SK-N-SH (cell line): ENCODE measurements at regions not wholly inside any gene's neighbourhood (a gene's known extent, or its start where the extent isn't known, plus 50 kb on each side); places are given as distances from the start of the nearest gene placed in this dataset.

Experiments used
- CTCF ChIA-PET: fragments of 300-600, 350-600 bp; formaldehyde crosslinking; extraction: SDS; loops from one replicate; lab custom pipeline; 2021; lab: Yijun Ruan, JAX
- POLR2A ChIA-PET: fragments of 350-600 bp; sonication (Branson Sonifier 250); formaldehyde crosslinking; extraction: SDS; loops from one replicate; lab custom pipeline; 2020; ENCODE audit warnings: antibody characterized with exemption, inconsistent platforms; lab: Yijun Ruan, JAX
- DNase-seq: peaks from one replicate; pipeline ENCODE4 v3.0.0; 2012
- H2AFZ ChIP-seq: fragments of 200-600 bp; sonication (generic); 2 replicates; pipeline ENCODE4 v1.8.1; 2016; ENCODE audit warnings: antibody characterized with exemption, mild to moderate bottlenecking, low read depth
- H3F3A ChIP-seq: fragments of 200-600 bp; sonication (generic); replicated peaks from 2 replicates; pipeline ENCODE3; 2016; ENCODE audit warnings: antibody characterized with exemption, mild to moderate bottlenecking; ENCODE audit not compliant: insufficient read depth
- H3K27ac ChIP-seq, 2 experiments: fragments of 200-500 bp in 1 of 2; fragments of 200-600 bp in 1 of 2; sonication (Bioruptor generic) in 1 of 2; sonication (generic), shearing (Covaris generic) in 1 of 2; 2 replicates each; pipeline versions ENCODE4 v1.5.1 to v1.6.1; 2014 to 2016; ENCODE audit warnings: low read depth in 2 of 2, inconsistent platforms in 1 of 2, low read length in 1 of 2, mild to moderate bottlenecking in 1 of 2, mixed read lengths in 1 of 2
- H3K27me3 ChIP-seq: fragments of 200-600 bp; sonication (generic), shearing (Covaris generic); 2 replicates; pipeline ENCODE4 v1.6.1; 2016; ENCODE audit warnings: mixed run types; ENCODE audit not compliant: insufficient read depth
- H3K36me3 ChIP-seq, 2 experiments: fragments of 200-500 bp in 1 of 2; fragments of 200-600 bp in 1 of 2; sonication (Bioruptor generic) in 1 of 2; sonication (generic) in 1 of 2; replicated peaks in 1 of 2; 2 replicates each; pipeline versions ENCODE3 to v1.5.1; 2014 to 2016; ENCODE audit warnings: low read length in 1 of 2, mild to moderate bottlenecking in 1 of 2; ENCODE audit not compliant: insufficient read depth in 2 of 2, control insufficient read depth in 1 of 2
- H3K4me1 ChIP-seq, 2 experiments: fragments of 200-500 bp in 1 of 2; fragments of 200-600 bp in 1 of 2; sonication (Bioruptor generic) in 1 of 2; sonication (generic), shearing (Covaris generic) in 1 of 2; 2 replicates each; pipeline versions ENCODE4 v1.5.1 to v1.6.1; 2014 to 2016; ENCODE audit warnings: low read depth in 1 of 2, low read length in 1 of 2, mixed run types in 1 of 2; ENCODE audit not compliant: insufficient read depth in 2 of 2, control insufficient read depth in 1 of 2
- H3K4me2 ChIP-seq: fragments of 200-600 bp; sonication (generic), shearing (Covaris generic); 2 replicates; pipeline ENCODE4 v1.6.1; 2017; ENCODE audit warnings: mixed run types
- H3K4me3 ChIP-seq, 2 experiments: fragments of 200-500 bp in 1 of 2; fragments of 200-600 bp in 1 of 2; sonication (Bioruptor generic) in 1 of 2; sonication (generic), shearing (Covaris generic) in 1 of 2; 2 replicates each; pipeline versions ENCODE4 v1.5.1 to v1.8.1; 2014 to 2016; ENCODE audit warnings: low read depth in 2 of 2, inconsistent platforms in 1 of 2, low read length in 1 of 2, mild to moderate bottlenecking in 1 of 2, mixed read lengths in 1 of 2, moderate library complexity in 1 of 2
- H3K79me2 ChIP-seq: fragments of 200-600 bp; sonication (generic); 2 replicates; pipeline ENCODE4 v1.8.1; 2017; ENCODE audit warnings: mild to moderate bottlenecking; ENCODE audit not compliant: insufficient read depth
- H3K9ac ChIP-seq: fragments of 200-600 bp; sonication (generic); 2 replicates; pipeline ENCODE4 v1.6.1; 2017; ENCODE audit warnings: mixed run types
- H3K9me2 ChIP-seq: fragments of 200-600 bp; sonication (generic); 2 replicates; pipeline ENCODE4 v1.6.1; 2017; ENCODE audit warnings: mixed run types
- H3K9me3 ChIP-seq: fragments of 200-600 bp; sonication (generic); 2 replicates; pipeline ENCODE4 v1.6.1; 2017; ENCODE audit warnings: mixed run types, mild to moderate bottlenecking, moderate library complexity
- H4K20me1 ChIP-seq: fragments of 200-600 bp; sonication (generic); 2 replicates; pipeline ENCODE4 v1.6.1; 2017; ENCODE audit warnings: mild to moderate bottlenecking, mixed run types; ENCODE audit not compliant: insufficient read depth
- CHD2 ChIP-seq: fragments of 150-350 bp; IDR thresholded peaks from 2 replicates; pipeline ENCODE4 v1.6.1; 2018; ENCODE audit warnings: low read length; ENCODE audit not compliant: partially characterized antibody
- EZH2phosphoT487 ChIP-seq: fragments of 200-600 bp; sonication (generic); IDR thresholded peaks from 2 replicates; pipeline ENCODE4 v1.6.1; 2017; ENCODE audit warnings: low read depth, mixed run types, mild to moderate bottlenecking, antibody characterized with exemption, moderate library complexity, borderline replicate concordance
- FOSL2 ChIP-seq: IDR thresholded peaks from 2 replicates; pipeline ENCODE4 v1.4.0; 2012; ENCODE audit warnings: low read depth, mild to moderate bottlenecking, moderate library complexity, borderline replicate concordance
- GABPA ChIP-seq: IDR thresholded peaks from 2 replicates; pipeline ENCODE4 v1.4.0; 2012; ENCODE audit warnings: low read depth, mild to moderate bottlenecking
- GATA2 ChIP-seq: sonication (generic); formaldehyde crosslinking; IDR thresholded peaks from 2 replicates; pipeline ENCODE4 v1.5.0; 2020; ENCODE audit warnings: mild to moderate bottlenecking, missing genetic modification reagents
- IRF3 ChIP-seq: fragments of 150-350 bp; IDR thresholded peaks from 2 replicates; pipeline ENCODE4 v1.6.1; 2016; ENCODE audit warnings: mild to moderate bottlenecking, low read depth, low read length
- JUND ChIP-seq: IDR thresholded peaks from 2 replicates; pipeline ENCODE4 v1.4.0; 2012
- MXI1 ChIP-seq: IDR thresholded peaks from 2 replicates; pipeline ENCODE4 v1.6.1; 2012; ENCODE audit warnings: mild to moderate bottlenecking, low read depth, low read length, improper control_type of control experiment
- NFIC ChIP-seq: IDR thresholded peaks from 2 replicates; pipeline ENCODE4 v1.4.0; 2012; ENCODE audit warnings: borderline replicate concordance
- PBX3 ChIP-seq: IDR thresholded peaks from 2 replicates; pipeline ENCODE4; 2012
- POLR2AphosphoS5 ChIP-seq: IDR thresholded peaks from 2 replicates; pipeline ENCODE4 v1.6.1; 2012; ENCODE audit warnings: low read depth, low read length
- RAD21 ChIP-seq: IDR thresholded peaks from 2 replicates; pipeline ENCODE4 v1.6.1; 2012; ENCODE audit warnings: mild to moderate bottlenecking, low read length
- RCOR1 ChIP-seq: fragments of 150-350 bp; IDR thresholded peaks from 2 replicates; pipeline ENCODE4 v1.6.1; 2017; ENCODE audit warnings: antibody characterized with exemption, low read length
- RFX5 ChIP-seq: IDR thresholded peaks from 2 replicates; pipeline ENCODE4 v1.6.1; 2012; ENCODE audit warnings: mild to moderate bottlenecking, improper control_type of control experiment, low read length
- RXRA ChIP-seq: IDR thresholded peaks from 2 replicates; pipeline ENCODE4 v1.4.0; 2012; ENCODE audit warnings: low read depth, mild to moderate bottlenecking, borderline replicate concordance
- TEAD4 ChIP-seq: IDR thresholded peaks from 2 replicates; pipeline ENCODE4 v1.4.0; 2012; ENCODE audit warnings: mild to moderate bottlenecking, borderline replicate concordance; ENCODE audit not compliant: insufficient read depth
- USF2 ChIP-seq: fragments of 150-350 bp; IDR thresholded peaks from 2 replicates; pipeline ENCODE4 v1.6.1; 2017; ENCODE audit warnings: antibody characterized with exemption, low read length, low read depth, borderline replicate concordance
- WGBS: methylation state at CpG from one replicate; pipeline ENCODE4 v1.1.6; 2017; ENCODE audit warnings: low lambda C conversion rate; 5-methylcytosine and 5-hydroxymethylcytosine counted together

- no peak for TF ChIP-seq TEAD4
- TF ChIP-seq FOSL2, result no peak
- no peak for TF ChIP-seq JUND
- TF ChIP-seq POLR2AphosphoS5, result no peak
- TF ChIP-seq EZH2phosphoT487, result no peak
- no peak for TF ChIP-seq IRF3
- H3K9ac ChIP-seq, result no peak overlapping the region
- H3F3A ChIP-seq, result no peaks in the 10 kb centered on the region
- DNase-seq, result no peak
- ChIA-PET CTCF (interaction anchor here (0.6 kb wide), 1 partner anchor 11 kb away, joined by 3 read pairs; no protein-coding TSS in a partner anchor), POLR2A (no interaction called here)
- no peak overlapping the region for H3K27ac ChIP-seq
- no peaks in the 10 kb centered on the region for H3K27me3 ChIP-seq
- no peak overlapping the region; a peak in 1 of 4 replicates for H3K4me3 ChIP-seq
- H3K9me3 ChIP-seq, result no peaks in the 10 kb centered on the region
- H3K79me2 ChIP-seq, result no peaks in the 10 kb centered on the region
- H3K36me3 ChIP-seq, result no peaks in the 10 kb centered on the region
- H3K4me2 ChIP-seq, result no peak overlapping the region
- peaks cover under 1 to 2% of the 10 kb centered on the region in 2 experiments; a peak in 3 of 4 replicates for H3K4me1 ChIP-seq
- H3K9me2 ChIP-seq, result no peaks in the 10 kb centered on the region
- WGBS, result 71% methylated on average over 2 of the region's 2 CpGs
- H4K20me1 ChIP-seq, result no peaks in the 10 kb centered on the region
- H2AFZ ChIP-seq, result no peak overlapping the region
Measured at GRCh38 chr4:31016322-31017061, 296.3 kb downstream of the PCDH7 start.

GRCh38 chr4:31020363-31020762, 300.2 kb downstream of the PCDH7 start:
- no peaks in the 10 kb centered on the region for H3K9me2 ChIP-seq
- no peak overlapping the region for H3K4me3 ChIP-seq
- ChIA-PET CTCF (no interaction called here), POLR2A (no interaction called here)
- peaks cover 2 to 3% of the 10 kb centered on the region in 2 experiments; a peak in 3 of 4 replicates for H3K4me1 ChIP-seq
- no peaks in the 10 kb centered on the region for H3K36me3 ChIP-seq
- no peak overlapping the region for H2AFZ ChIP-seq
- no peaks in the 10 kb centered on the region for H3K27me3 ChIP-seq
- H3K9ac ChIP-seq, result no peak overlapping the region
- TF ChIP-seq JUND (no peak), RXRA (no peak), GATA2 (CRISPR knock-in tag) (no peak), RFX5 (no peak), MXI1 (no peak), USF2 (no peak), NFIC (no peak), CHD2 (no peak), IRF3 (no peak), RAD21 (no peak), RCOR1 (no peak), PBX3 (no peak), EZH2phosphoT487 (no peak), TEAD4 (no peak), GABPA (no peak)
- no peaks in the 10 kb centered on the region for H3F3A ChIP-seq
- H3K27ac ChIP-seq, result no peak overlapping the region
- no peak for DNase-seq
- H3K79me2 ChIP-seq, result no peaks in the 10 kb centered on the region
- no peaks in the 10 kb centered on the region for H3K9me3 ChIP-seq
- 80% methylated on average over 8 of the region's 8 CpGs for WGBS
- H3K4me2 ChIP-seq, result no peak overlapping the region
- H4K20me1 ChIP-seq, result no peaks in the 10 kb centered on the region
